NCI-H748 treated with DMSO at 0.1 percent for 48 hours (cell line): ENCODE measurements at regions not wholly inside any gene's neighbourhood (a gene's known extent, or its start where the extent isn't known, plus 50 kb on each side); places are given as distances from the start of the nearest gene placed in this dataset.
"Not testable (repeated sequence)": the region's sequence is repeated elsewhere in the genome, so short reads cannot be mapped to it uniquely, and the experiment has no call there.

Experiments used
- DNase-seq: peaks from one replicate; lab custom pipeline; 2025; lab: John Stamatoyannopoulos, UW

GRCh38 chr10:28354511-28354910 is 51.6 kb upstream of the MPP7 start:
- DNase-seq = no peak

GRCh38 chr10:28355376-28355775 is 52.5 kb upstream of the MPP7 start:
- DNase-seq = no peak

DNA sequence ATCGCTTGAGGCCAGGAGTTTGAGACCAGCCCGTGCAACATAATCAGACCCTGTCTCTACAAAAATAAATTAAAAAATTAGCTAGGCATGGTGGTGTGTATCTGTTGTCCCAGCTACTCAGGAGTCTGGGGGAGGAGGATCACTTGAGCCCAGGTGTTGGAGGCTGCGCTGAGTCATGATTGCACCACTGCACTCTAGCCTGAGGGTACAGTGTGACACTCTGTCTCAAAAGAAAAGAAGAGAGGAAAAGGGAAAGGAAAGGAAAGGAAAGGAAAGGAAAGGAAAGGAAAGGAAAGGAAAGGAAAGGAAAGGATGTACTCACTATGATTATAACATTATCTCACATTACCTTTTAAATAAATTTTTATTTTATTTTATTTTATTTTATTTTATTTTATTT is 56.5 kb upstream of the MPP7 start:
- DNase-seq = no peak

GRCh38 chr10:28360175-28360574 is 57.3 kb upstream of the MPP7 start:
- no peak for DNase-seq

- no peak for DNase-seq
Observed at GRCh38 chr10:28363376-28363775, 60.5 kb upstream of the MPP7 start.

DNA sequence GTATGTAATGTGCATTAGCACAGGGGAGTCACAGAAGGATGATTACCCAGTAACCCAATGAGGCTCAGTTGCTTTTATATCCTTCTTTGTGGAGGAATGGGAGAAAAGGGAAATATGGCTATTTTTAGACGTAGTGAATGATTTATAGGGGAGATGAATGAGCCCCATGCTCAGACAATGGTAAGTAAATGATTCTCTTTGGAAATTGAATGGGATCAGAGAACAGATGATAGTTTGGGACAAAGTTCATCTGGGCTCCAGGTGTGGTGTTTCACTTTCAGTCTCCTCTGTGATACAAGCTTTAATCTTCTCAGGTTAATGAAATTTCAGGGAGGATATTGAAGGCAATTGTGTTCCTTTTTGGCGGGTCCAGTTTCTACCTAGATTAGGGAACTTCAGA is 63.0 kb upstream of the MPP7 start:
- no peak for DNase-seq

GRCh38 chr10:28366994-28367393 is 64.1 kb upstream of the MPP7 start:
- DNase-seq = no peak

DNA sequence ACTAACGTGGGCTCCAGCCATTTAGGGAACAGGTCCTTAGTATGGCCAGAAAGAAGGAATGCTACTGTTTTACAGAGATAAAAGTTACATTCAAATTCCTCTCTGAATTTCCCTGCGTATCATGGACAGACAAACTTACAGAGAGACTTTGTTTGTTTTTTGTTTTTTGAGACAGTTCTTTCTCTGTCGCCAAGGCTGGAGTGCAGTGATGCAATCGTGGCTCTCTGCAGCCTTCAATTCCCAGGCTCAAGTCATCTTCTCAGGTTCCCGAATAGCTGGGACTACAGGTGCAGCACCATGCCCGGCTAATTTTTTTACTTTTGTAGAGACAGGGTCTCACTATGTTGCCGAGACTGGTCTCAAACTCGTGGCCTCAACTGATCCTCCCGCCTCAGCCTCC is 64.5 kb upstream of the MPP7 start:
- DNase-seq = no peak

- no peak for DNase-seq
Observed at GRCh38 chr10:28367929-28368484, 65.1 kb upstream of the MPP7 start.

GRCh38 chr10:28370107-28370835 is 67.4 kb upstream of the MPP7 start:
- DNase-seq = no peak

DNA sequence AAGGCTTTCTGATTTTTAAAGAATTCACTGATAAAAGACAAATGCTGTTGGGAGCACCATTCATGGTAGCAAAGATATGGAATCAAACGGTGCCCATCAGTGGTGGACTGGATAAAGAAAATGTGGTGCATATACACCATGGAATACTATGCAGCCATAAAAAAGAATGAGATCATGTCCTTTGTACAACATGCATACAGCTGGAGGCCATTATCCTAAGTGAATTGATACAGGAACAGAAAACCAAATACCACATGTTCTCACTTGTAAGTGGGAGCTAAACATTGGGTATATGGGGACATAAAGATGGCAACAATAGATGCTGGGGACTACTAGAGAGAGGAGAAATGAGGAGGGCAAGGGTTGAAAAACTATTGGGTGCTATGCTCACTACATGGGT is 68.8 kb upstream of the MPP7 start:
- not testable (repeated sequence) for DNase-seq

DNA sequence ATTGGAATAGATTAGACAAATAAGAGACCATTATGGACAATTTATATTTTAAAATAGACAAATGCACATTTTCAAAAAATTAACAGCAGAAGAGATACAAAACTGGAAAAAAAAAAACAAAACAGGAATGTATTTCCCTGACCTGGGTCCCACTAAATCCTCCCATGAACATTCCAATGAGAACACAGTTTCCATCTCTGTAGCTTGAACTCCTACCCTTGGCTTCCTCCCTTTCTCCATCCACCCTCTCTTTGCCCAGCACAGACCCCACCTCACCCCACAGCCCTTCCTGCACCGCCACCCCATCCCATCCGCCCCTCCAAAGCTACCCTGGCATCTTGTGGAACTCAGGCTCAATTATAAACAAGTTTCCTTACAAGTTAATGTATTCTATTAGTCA is 71.2 kb upstream of the MPP7 start:
- no peak for DNase-seq

GRCh38 chr10:28375399-28376354 is 72.8 kb upstream of the MPP7 start:
- no peak for DNase-seq

DNA sequence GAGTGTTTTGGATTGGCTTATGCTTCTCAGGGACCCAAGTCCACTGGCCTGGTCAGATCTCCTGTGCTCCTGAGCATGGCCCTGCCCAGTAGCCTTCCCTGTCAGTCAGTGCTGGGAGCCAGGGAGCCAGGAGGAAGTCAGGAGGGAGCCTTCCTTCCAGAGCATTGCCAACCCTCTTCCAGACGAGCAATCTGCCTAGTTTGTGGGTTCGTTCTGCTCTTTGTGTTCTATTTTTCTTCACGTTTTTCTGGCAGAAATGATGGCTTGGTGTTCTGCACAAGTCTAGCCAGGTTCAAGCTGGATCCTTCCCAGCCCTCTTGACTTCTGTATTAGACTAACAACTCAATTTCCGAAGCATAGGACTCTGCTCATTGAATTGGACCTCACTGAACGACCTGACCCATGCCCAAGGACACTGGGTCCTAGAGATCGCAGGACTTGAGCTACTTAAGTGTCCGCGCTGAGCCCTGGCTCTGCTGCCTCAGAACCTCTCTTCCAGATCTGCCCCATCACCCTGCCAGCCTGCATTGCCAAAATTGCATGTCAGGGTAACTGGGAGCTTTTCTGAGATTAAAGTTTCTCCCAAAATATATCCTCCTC is 76.2 kb upstream of the MPP7 start:
- no peak for DNase-seq

DNA sequence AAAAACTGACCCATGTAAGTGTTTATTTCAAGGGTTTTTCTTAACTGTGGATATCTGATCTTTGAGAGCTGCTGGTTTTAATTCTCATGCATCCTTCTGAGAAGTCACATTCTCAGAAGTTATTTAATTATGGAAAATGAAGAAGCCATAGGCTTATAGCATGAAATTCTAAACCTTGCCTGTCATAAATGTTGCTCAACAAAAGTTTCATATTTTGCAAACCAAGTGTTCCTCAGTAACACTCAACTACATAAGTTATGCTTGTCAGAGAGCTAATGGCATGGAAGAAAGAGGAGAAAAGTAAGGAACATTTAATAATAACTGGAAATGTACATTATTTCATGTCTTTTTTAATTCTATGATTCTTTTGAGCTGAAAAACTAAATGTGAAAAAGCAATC is 78.6 kb upstream of the MPP7 start:
- no peak for DNase-seq

DNA sequence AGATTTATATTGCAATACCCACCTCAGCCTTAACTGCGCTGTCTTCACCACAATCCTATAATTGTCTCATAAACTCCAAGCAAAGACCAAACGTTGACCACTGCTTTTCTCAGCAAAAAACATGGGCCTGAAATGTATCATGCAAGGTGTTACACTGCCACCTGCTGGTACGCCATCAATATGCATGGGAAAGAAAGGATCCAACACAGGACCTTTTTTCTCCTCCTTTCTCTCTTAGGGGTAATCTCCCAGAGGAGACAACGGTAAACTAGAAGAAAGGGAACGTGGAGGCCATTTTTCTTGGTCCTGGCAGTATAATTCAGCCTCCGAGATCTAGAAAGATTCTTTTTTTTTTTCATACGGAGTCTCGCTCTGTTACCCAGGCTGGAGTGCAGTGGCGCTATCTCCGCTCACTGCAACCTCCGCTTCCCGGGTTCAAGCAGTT is 79.1 kb upstream of the MPP7 start:
- peak; percentile 32 for DNase-seq

DNA sequence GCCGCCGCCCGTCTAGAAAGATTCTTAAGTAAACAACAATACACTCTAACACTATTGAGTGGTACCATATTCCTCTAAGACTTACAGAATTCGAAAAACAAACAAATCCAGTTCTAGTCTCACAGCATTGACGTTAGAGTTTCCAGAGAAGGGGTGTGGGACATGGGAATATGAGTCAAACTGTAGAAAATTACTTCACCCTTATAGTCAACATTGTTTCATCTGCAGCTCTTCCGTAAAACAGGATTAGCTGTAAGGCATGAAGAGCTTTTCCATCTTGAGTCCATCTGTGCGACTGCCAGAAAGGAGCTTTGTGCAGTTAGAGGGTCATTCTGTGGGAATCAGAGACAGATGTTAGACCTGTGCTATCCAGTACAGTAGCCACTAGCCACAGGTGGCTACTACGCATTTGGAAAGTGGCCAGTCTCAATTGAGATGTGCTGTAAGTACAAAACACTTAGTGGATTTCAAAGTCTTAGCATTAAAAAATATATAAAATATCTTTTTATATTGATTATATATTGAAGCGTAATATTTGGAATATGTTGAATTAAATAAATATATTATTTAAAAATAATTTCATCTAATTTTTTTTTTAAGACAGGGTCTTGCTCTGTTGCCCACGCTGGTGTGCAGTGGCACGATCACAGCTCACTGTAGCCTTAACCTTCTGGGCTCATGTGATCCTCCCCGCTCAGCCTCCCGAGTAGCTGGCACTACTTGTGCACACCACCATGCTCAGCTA is 79.8 kb upstream of the MPP7 start:
- DNase-seq = no peak

GRCh38 chr10:28384557-28384956 is 81.7 kb upstream of the MPP7 start:
- DNase-seq = no peak

DNA sequence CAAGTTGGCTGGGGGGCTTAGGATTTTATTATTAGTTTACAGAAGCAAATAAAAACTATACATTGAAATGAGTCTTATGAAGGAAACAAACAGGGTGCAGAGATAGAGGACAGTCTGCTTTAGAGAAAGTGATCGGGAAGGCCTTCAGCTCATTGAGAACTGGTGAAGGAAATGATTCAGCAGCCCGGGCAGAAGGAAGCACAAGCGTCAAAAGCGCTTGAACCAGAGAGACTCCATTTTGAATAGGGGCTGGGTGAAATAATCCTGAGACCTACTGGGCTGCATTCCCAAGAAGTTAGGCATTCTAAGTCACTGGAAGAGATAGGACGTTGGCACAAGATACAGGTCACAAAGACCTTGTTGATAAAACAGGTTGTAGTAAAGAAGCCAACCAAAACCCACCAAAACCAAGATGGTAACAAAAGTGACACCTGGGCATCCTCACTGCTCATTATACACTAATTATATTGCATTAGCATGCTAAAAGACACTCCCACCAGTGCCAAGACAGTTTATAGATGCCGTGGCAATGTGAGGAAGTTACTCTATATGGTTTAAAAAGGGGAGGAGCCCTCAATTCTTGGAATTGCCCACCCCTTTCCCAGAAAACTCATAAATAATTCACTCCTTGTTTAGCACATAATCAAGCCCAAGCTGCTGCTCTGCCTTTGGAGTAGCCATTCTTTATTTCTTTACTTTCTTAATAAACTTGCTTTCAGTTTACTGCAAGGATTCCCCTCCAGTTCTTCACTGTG is 83.1 kb upstream of the MPP7 start:
- no peak for DNase-seq

- no peak for DNase-seq
Observed at GRCh38 chr10:28386503-28386868, 83.6 kb upstream of the MPP7 start.

- DNase-seq = no peak
Observed at GRCh38 chr10:28387140-28387539, 84.3 kb upstream of the MPP7 start.
